ENCODE measurements at regions not wholly inside any gene's neighbourhood (a gene's known extent, or its start where the extent isn't known, plus 50 kb on each side); places are given as distances from the start of the nearest gene placed in this dataset.
"Not testable (repeated sequence)": the region's sequence is repeated elsewhere in the genome, so short reads cannot be mapped to it uniquely, and the experiment has no call there.

DNA sequence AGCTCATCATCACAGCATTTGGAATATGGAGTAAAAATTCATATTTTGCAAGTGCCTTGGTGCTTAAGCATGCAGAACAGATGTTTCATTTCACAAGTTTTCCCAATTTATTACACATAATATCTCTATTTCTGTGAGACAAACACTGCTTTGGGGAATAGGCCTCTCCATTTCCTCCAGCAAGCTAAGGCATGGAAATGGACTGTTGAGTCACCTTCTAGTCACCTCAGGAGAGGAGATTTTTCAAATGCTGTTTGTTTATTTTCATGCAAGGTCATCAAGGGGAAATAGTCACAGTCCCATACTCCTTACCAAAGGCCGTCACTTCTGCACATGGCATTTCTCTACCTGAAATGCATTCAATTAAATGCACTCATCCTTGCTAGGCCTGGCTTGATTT lies 57.4 kb upstream of the NUTM2D start:
- DNase-seq (ENCODE audit: low read depth); H3K4me3 ChIP-seq (ENCODE audit: low read depth, low read length): not testable (repeated sequence)

DNA sequence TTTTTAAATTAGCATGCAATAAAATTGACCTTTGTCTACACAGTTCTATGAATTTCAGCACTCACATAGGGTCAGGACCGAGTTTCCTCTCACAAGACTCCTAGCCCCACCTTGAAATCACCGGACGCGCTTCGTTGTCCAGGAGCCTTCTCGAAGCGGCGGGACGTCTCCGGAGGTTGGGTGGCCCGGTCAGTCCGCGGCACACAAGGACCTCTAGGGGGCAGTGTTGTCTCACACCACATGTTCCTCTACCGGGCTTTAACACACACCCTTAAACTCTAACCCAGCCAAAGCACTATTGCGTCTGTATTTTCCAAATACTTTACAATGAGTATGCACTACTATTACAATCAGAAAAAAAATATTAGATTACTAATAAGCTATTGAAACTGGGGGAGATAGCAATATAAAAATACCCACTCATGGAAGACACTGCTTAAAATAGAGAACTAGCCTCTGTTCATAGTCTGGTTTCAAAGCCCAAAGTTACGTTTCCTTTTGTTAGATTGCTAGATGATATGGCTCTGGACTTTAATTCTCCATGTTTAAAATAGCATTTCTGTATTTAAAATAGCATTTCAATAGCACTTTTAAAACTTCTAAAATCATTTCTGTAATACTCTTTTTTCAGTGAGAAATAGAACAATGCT lies 56.0 kb upstream of the NUTM2D start:
- DNase-seq (ENCODE audit: low read depth); H3K4me3 ChIP-seq (ENCODE audit: low read depth, low read length): not testable (repeated sequence)
- TF ChIP-seq, protein P1, sequence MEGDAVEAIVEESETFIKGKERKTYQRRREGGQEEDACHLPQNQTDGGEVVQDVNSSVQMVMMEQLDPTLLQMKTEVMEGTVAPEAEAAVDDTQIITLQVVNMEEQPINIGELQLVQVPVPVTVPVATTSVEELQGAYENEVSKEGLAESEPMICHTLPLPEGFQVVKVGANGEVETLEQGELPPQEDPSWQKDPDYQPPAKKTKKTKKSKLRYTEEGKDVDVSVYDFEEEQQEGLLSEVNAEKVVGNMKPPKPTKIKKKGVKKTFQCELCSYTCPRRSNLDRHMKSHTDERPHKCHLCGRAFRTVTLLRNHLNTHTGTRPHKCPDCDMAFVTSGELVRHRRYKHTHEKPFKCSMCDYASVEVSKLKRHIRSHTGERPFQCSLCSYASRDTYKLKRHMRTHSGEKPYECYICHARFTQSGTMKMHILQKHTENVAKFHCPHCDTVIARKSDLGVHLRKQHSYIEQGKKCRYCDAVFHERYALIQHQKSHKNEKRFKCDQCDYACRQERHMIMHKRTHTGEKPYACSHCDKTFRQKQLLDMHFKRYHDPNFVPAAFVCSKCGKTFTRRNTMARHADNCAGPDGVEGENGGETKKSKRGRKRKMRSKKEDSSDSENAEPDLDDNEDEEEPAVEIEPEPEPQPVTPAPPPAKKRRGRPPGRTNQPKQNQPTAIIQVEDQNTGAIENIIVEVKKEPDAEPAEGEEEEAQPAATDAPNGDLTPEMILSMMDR (IDR thresholded peaks at IDR 0.05; ENCODE audit: insufficient read depth, low read length): peak; percentile 26

DNA sequence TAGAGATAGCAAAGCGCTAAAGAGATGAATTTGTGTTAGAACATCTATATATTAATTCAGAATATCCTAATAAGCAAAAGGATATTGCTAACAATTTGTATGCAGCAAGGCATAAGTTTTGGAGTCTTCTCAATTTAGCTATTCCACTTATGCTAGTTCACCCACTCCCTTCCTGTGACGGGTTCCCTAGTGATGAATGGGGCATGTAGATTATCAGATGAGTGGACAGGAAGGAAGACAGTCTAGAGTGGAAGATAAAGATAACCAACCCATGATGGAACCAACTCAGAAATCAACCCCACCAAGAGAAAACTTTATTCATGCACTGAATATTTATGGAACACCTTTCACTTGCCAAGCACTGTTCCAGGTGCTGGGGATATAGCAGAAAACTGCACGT lies 55.4 kb upstream of the NUTM2D start:
- not testable (repeated sequence) for DNase-seq (ENCODE audit: low read depth); H3K4me3 ChIP-seq (ENCODE audit: low read depth, low read length)

DNA sequence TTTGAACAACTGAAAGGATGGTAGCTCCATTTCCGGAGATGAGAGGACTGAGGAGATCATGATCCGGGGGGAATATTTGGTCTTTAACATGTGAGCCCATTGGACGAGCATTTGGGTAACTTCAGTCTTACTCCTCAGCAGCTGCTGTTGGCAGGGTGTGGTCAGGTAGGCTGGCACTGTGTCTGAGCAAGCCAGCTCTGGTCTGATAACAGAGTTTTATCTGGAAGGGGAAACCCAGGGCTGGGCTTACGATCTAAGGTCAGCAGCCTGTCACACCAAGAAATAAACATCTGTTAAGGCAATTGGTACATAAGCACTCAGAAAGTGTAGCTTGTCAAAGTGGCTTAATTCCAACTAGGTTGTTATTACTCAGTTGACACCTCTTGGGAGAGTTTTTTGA lies 53.8 kb upstream of the NUTM2D start:
- H3K4me3 ChIP-seq (ENCODE audit: low read depth, low read length); DNase-seq (ENCODE audit: low read depth): not testable (repeated sequence)

DNA sequence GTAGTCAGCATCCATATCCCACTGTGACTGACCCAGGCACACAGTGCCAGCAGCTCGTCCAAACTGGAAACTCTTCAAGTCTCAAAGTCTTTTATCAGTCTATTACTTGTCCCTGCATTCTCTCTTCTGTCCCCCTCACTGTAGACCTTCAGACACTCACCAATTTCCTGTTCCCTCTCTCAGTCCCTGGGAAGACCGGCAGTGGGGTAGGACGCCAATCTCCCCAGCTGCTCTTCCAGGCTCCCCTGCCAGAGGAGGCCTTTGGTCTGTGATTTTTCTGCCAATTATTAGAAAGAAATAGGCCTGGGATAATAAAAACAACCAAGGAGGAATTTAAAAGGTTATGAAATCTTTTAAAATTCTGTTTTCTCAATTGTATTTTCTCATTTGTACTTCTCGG lies 50.9 kb upstream of the NUTM2D start:
- not testable (repeated sequence) for DNase-seq (ENCODE audit: low read depth); H3K4me3 ChIP-seq (ENCODE audit: low read depth, low read length)

All from fibroblast of the aortic adventitia (primary cell).